ENCODE measurements at regions not wholly inside any gene's neighbourhood (a gene's known extent, or its start where the extent isn't known, plus 50 kb on each side); places are given as distances from the start of the nearest gene placed in this dataset.

- Histone ChIP-seq H4K91ac (ENCODE audit: insufficient read depth, low read depth, low read length) (no peak overlapping the region), H3K4me2 (ENCODE audit: low read depth, low read length) (no peak overlapping the region), H4K5ac (ENCODE audit: low read depth, low read length) (no peak overlapping the region), H3K9me3 (ENCODE audit: control insufficient read depth, insufficient read depth, low read length) (no peaks in the 10 kb centered on the region), H3K9me1 (ENCODE audit: insufficient read depth, low read length) (no peaks in the 10 kb centered on the region), H4K20me1 (ENCODE audit: insufficient read depth, low read length) (no peaks in the 10 kb centered on the region), H3K4me1 (ENCODE audit: control insufficient read depth, insufficient read depth, low read length) (no peaks in the 10 kb centered on the region), H3K36me3 (ENCODE audit: control insufficient read depth, insufficient read depth, low read length) (no peaks in the 10 kb centered on the region), H3K9ac (ENCODE audit: low read depth, low read length) (no peak overlapping the region), H3K4ac (ENCODE audit: low read depth, low read length) (no peak overlapping the region), H3K23ac (ENCODE audit: low read depth, low read length) (no peak overlapping the region), H2BK20ac (ENCODE audit: low read depth, low read length) (no peak overlapping the region), H3K18ac (ENCODE audit: low read depth, low read length) (no peak overlapping the region), H2BK15ac (ENCODE audit: low read depth, low read length) (no peak overlapping the region), H2AK9ac (replicated peaks; ENCODE audit: low read depth, low read length, poor library complexity) (no peak overlapping the region), H3K4me3 (ENCODE audit: insufficient read depth, low read depth, low read length) (no peak overlapping the region), H2AFZ (replicated peaks; ENCODE audit: low read length, poor library complexity) (no peak overlapping the region), H2BK5ac (ENCODE audit: low read depth, low read length, poor library complexity, severe bottlenecking) (no peak overlapping the region), H2AK5ac (ENCODE audit: low read depth, low read length) (no peak overlapping the region), H4K8ac (ENCODE audit: low read depth in 2 of 2, low read length in 2 of 2) (no peak overlapping the region), H2BK120ac (ENCODE audit: low read depth, low read length) (no peak overlapping the region), H3K27ac (ENCODE audit: insufficient read depth, low read length) (no peak overlapping the region), H3K14ac (replicated peaks; ENCODE audit: low read depth, low read length) (no peak overlapping the region), H3K27me3 (ENCODE audit: control insufficient read depth, insufficient read depth, low read length) (no peaks in the 10 kb centered on the region), H3K56ac (ENCODE audit: extremely low read depth, insufficient read depth, low read length) (no peak overlapping the region), H3K79me1 (ENCODE audit: low read depth in 1 of 2, low read length in 2 of 2) (no peaks in the 10 kb centered on the region)
- in situ Hi-C loops (cut with MboI; ENCODE audit: low sequenced_read_pairs): no loop called here
- no peak for TF ChIP-seq POLR2A (IDR thresholded peaks at IDR 0.05; ENCODE audit: low read depth, low read length)
- no peak for TF ChIP-seq FOS (IDR thresholded peaks at IDR 0.05; ENCODE audit: low read depth, low read length)
- TF ChIP-seq USF2 (IDR thresholded peaks at IDR 0.05; ENCODE audit: low read depth, low read length): no peak
- TF ChIP-seq MXI1 (IDR thresholded peaks at IDR 0.05; ENCODE audit: borderline replicate concordance, low read depth, low read length): no peak
- no peak for TF ChIP-seq RAD21 (IDR thresholded peaks at IDR 0.05; ENCODE audit: low read length)
- no peak for TF ChIP-seq CHD1 (IDR thresholded peaks at IDR 0.05; ENCODE audit: low read depth, low read length)
- no peak for TF ChIP-seq BHLHE40 (IDR thresholded peaks at IDR 0.05; ENCODE audit: low read depth, low read length)
- WGBS, 2 experiments (ENCODE audit: extremely low coverage in 2 of 2, insufficient read length in 1 of 2): no CpG with 5 or more reads among the region's 2 CpGs
- intact Hi-C loops (cut with micrococcal nuclease): no loop called here
- dilution Hi-C loops (cut with HindIII; ENCODE audit: low sequenced_read_pairs, unreplicated experiment): no loop called here
- ATAC-seq (ENCODE audit: low read depth) (no peak), DNase-seq (no peak)
- POLR2A ChIA-PET (ENCODE audit: unreplicated experiment): no interaction called here
- no TSS peak for BruUV-seq (replicated peaks)
- CTCF ChIA-PET: no interaction called here
Measured at GRCh38 chr14:43481864-43482263, 1025.2 kb downstream of the FSCB start.
